GM12891 (cell line): ENCODE measurements at regions not wholly inside any gene's neighbourhood (a gene's known extent, or its start where the extent isn't known, plus 50 kb on each side); places are given as distances from the start of the nearest gene placed in this dataset.

Source experiments
- DNase-seq: peaks from one replicate; pipeline ENCODE4 v3.0.0; 2011; ENCODE audit warnings: low spot score; ENCODE audit not compliant: insufficient read length
- FAIRE-seq: peaks from 2 replicates; lab custom pipeline; 2011; peaks lifted over from hg19 to GRCh38; lab: Jason Lieb, UNC
- PAX5 ChIP-seq: IDR thresholded peaks from 2 replicates; pipeline ENCODE4 v1.6.1; 2011; ENCODE audit warnings: low read length, moderate library complexity, mild to moderate bottlenecking; ENCODE audit not compliant: insufficient read depth, severe bottlenecking
- POLR2A ChIP-seq: IDR thresholded peaks from 2 replicates; pipeline ENCODE4 v1.6.1; 2011; ENCODE audit warnings: low read depth, low read length, control low read depth
- POLR2AphosphoS5 ChIP-seq: IDR thresholded peaks from 2 replicates; pipeline ENCODE4 v1.6.1; 2011; ENCODE audit warnings: low read depth, low read length, control low read depth
- POU2F2 ChIP-seq: IDR thresholded peaks from 2 replicates; pipeline ENCODE4 v1.6.1; 2011; ENCODE audit warnings: low read depth, mild to moderate bottlenecking, control low read depth, low read length, moderate library complexity
- SPI1 ChIP-seq: IDR thresholded peaks from 2 replicates; pipeline ENCODE4 v1.6.1; 2011; ENCODE audit warnings: low read depth, low read length, control low read depth
- TAF1 ChIP-seq: IDR thresholded peaks from 2 replicates; pipeline ENCODE4 v1.6.1; 2011; ENCODE audit warnings: low read depth, low read length, control low read depth

DNA sequence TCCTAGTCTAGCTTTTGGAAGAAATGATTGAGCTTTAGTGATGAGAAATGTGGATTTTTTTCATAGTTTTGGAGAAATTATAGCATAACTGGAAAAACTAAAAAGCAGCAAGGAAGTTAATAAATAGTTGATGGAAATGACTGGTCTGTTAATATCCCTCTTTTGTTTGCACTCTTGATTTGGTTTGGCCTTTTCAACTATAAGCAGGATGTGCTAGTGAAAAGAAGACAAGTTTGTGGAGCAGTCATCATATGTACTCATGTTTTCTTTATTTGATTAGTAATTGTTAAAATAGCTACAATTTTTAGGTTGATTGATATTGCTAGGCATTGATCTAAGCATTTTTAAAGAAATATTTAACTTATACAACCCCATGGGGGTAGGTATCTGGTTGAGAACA is 374.7 kb downstream of the TAF11L14 start:
- FAIRE-seq: no peak
- TF ChIP-seq TAF1 (no peak), PAX5 (no peak), SPI1 (no peak), POU2F2 (no peak), POLR2A (no peak), POLR2AphosphoS5 (no peak)
- DNase-seq: no peak

GRCh38 chr5:18010053-18010452 is 375.8 kb downstream of the TAF11L14 start:
- TF ChIP-seq POLR2A (no peak), TAF1 (no peak), SPI1 (no peak), POLR2AphosphoS5 (no peak), POU2F2 (no peak), PAX5 (no peak)
- DNase-seq (no peak), FAIRE-seq (no peak)

- no peak for FAIRE-seq
- TF ChIP-seq TAF1 (no peak), POLR2AphosphoS5 (no peak), SPI1 (no peak), POLR2A (no peak), PAX5 (no peak), POU2F2 (no peak)
- DNase-seq: no peak
These were observed 384.2 kb downstream of the TAF11L14 start for GRCh38 chr5:18018472-18018871.

GRCh38 chr5:18023275-18023674 is 389.0 kb downstream of the TAF11L14 start:
- no peak for FAIRE-seq
- no peak for DNase-seq

GRCh38 chr5:18023986-18024385 is 389.7 kb downstream of the TAF11L14 start:
- no peak for DNase-seq
- FAIRE-seq: no peak

More at GRCh38 chr5:18023275-18023674, 389.0 kb downstream of the TAF11L14 start:
- TF ChIP-seq POLR2A (no peak), SPI1 (no peak), POLR2AphosphoS5 (no peak), TAF1 (no peak), PAX5 (no peak), POU2F2 (no peak)

DNA sequence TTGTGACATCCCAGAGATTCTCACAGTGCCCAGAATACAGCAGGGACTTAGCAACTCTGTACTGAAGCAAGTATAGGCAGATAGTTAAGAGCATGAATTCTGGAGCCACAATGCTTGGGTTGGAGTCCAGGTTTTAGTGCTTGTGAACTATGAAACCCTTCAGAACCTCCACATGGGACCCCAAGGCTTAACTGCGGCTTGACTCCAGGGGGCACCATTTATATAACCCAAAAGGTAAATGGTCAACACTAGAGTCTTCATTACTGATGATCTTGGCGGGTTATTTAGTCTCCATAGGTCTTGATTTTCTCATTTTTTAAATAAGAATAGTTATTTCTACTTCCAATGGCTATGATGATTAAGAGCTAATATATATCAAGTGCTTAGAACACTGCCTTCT is 390.3 kb downstream of the TAF11L14 start:
- FAIRE-seq: no peak
- TF ChIP-seq PAX5: no peak
- no peak for TF ChIP-seq TAF1
- no peak for TF ChIP-seq POU2F2
- TF ChIP-seq POLR2A: no peak
- no peak for TF ChIP-seq SPI1
- TF ChIP-seq POLR2AphosphoS5: no peak
- no peak for DNase-seq

More at GRCh38 chr5:18023986-18024385, 389.7 kb downstream of the TAF11L14 start:
- TF ChIP-seq POLR2AphosphoS5: no peak
- TF ChIP-seq POLR2A: no peak
- TF ChIP-seq SPI1: no peak
- TF ChIP-seq PAX5: no peak
- TF ChIP-seq TAF1: no peak
- TF ChIP-seq POU2F2: no peak

DNA sequence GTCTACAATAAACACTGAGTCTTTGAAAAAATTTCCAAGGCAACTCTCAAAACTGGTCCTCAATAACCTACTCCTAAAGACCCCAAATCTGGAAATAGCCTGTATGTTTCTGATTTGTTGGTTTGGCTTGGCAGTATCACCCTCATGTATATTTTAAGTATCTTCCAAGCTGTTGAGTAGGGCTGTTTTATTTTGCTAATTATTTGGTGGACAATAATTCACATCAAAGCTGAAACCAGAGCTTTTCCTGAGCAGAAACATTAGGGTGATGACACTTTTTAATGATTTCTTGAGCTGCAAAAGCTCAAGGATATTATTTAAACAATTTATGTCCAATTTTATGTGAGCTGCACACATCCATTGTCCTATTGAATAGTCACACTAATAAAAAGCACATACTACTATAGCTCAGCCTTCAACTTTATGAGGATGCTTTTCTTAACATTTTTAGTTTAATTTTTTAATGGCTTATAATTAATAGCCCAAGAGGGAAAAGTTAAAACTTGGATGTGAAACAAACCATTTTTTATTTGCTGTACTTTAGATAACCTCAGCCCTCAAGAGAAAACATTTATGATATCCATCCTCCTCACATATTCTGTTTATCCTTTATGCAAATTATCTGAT is 393.1 kb downstream of the TAF11L14 start:
- DNase-seq (no peak), FAIRE-seq (no peak)

GRCh38 chr5:18028036-18028435 is 393.8 kb downstream of the TAF11L14 start:
- no peak for DNase-seq
- no peak for FAIRE-seq
- TF ChIP-seq POLR2AphosphoS5: no peak
- no peak for TF ChIP-seq TAF1
- TF ChIP-seq PAX5: no peak
- TF ChIP-seq POU2F2: no peak

More for the DNA sequence above, 393.1 kb downstream of the TAF11L14 start:
- TF ChIP-seq PAX5 (no peak), TAF1 (no peak), POU2F2 (no peak), POLR2A (no peak), POLR2AphosphoS5 (no peak), SPI1 (no peak)

DNA sequence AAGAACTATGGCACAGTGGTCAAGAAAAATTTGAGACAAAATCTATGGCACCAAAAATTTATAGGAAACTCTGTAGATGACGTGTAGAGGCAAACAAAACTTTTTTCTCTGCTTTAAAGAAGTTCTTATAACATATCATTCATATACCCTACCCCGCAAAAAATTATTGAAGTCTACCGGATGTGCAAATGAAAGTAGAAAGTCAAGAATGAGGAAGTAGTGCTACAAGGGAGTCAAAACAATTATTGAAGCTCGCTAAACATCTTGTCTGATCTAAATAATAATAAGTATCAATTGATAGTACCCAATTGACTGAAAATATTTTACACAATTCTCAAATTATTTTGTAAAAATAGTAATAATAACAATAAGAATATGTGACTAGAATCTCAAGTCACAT is 398.5 kb downstream of the TAF11L14 start:
- TF ChIP-seq PAX5 (no peak), SPI1 (no peak)
- FAIRE-seq (no peak), DNase-seq (no peak)

DNA sequence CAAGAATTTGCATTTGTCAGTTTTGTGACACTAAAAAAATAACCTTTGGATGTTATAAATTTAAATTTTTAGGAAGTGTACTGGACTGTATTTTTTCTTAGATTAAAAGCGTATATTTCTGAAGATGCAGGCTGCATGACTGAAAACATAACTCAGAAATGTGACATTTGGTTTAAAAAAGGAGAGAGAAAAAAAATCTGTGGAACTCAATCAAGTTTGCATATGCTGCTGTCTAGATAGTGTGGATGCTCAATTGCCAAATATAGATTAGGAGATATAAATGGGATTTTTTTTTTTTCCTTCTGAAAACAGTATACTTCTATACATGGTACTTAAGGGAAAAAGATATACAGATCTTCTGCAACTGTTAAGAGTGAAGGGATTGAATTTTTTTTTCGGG is 402.3 kb downstream of the TAF11L14 start:
- TF ChIP-seq PAX5 (no peak), POLR2A (no peak), TAF1 (no peak), POLR2AphosphoS5 (no peak), POU2F2 (no peak), SPI1 (no peak)
- DNase-seq: no peak
- no peak for FAIRE-seq
